Stimulated activated naive CD8-positive, alpha-beta T cell treated with anti-CD3 and anti-CD28 coated beads, Interleukin-15, Interleukin-2, amounts not matched to agents 100 ng/mL and 50 ng/mL, for 24 hours (primary cell): ENCODE measurements at regions not wholly inside any gene's neighbourhood (a gene's known extent, or its start where the extent isn't known, plus 50 kb on each side); places are given as distances from the start of the nearest gene placed in this dataset.

Experiments
- H3K27ac Mint-ChIP-seq: one replicate; pipeline ENCODE4 v1.8.0; 2021; ENCODE audit warnings: mild to moderate bottlenecking, mixed read lengths
- H3K27me3 Mint-ChIP-seq: one replicate; pipeline ENCODE4 v1.8.0; 2021; ENCODE audit warnings: mixed read lengths
- H3K36me3 Mint-ChIP-seq: one replicate; pipeline ENCODE4 v1.8.0; 2021; ENCODE audit warnings: low read depth, mixed read lengths
- H3K4me1 Mint-ChIP-seq: one replicate; pipeline ENCODE4 v1.8.0; 2021; ENCODE audit warnings: low read depth, mixed read lengths
- H3K4me3 Mint-ChIP-seq: one replicate; pipeline ENCODE4 v1.8.0; 2021; ENCODE audit warnings: mild to moderate bottlenecking, mixed read lengths
- H3K9me3 Mint-ChIP-seq: one replicate; pipeline ENCODE4 v1.8.0; 2021; ENCODE audit warnings: mixed read lengths

DNA sequence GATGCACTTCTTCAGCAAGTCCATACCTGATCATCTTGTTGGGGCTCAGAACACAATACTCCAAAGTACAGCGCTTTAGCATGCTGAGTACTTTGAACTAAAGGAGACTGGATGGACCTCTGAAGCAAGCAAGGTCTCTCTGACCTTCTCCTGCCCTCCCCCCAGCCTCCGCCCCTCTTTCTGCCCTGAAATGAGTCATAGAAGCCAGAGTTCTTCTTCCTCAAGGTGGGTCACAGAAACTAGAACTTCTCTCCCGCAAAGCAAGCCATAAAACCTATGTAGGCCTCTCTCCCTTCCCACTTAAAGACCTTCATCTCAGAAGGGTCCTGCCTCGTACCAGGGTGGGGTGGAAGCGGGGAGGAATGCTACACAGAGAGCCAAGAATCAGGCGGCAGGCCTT, 230.5 kb upstream of the PROK2 start:
- H3K9me3 Mint-ChIP-seq, result no peaks in the 10 kb centered on the region
- H3K36me3 Mint-ChIP-seq, result no peaks in the 10 kb centered on the region
- no peak overlapping the region for H3K4me3 Mint-ChIP-seq
- no peak overlapping the region for H3K27ac Mint-ChIP-seq
- H3K27me3 Mint-ChIP-seq, result peaks cover 11% of the 10 kb centered on the region
- H3K4me1 Mint-ChIP-seq, result peaks cover 10% of the 10 kb centered on the region

GRCh38 chr3:72013084-72013483, 228.1 kb upstream of the PROK2 start:
- no peaks in the 10 kb centered on the region for H3K36me3 Mint-ChIP-seq
- peaks cover 11% of the 10 kb centered on the region for H3K27me3 Mint-ChIP-seq
- no peak overlapping the region for H3K27ac Mint-ChIP-seq
- no peaks in the 10 kb centered on the region for H3K9me3 Mint-ChIP-seq
- H3K4me1 Mint-ChIP-seq, result peaks cover under 1% of the 10 kb centered on the region
- H3K4me3 Mint-ChIP-seq, result no peak overlapping the region

DNA sequence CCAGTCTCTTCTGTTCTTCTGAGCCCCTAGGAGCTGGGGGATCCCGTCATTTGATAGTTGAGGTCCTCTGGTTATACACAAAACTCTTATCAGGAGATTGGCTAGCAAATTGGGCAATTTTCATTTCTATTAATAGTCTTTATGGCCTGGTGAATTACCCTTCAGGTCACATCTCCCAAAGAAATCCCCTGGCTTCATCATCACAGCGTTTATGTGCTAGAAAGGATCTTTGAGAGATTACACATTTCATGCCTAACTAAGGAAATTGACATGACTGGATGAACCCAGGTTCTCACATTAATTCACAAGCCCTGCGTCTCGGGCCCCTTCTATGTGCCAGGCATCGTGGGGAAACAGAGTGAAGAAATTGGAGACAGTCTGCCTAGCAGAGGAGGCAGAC, 227.4 kb upstream of the PROK2 start:
- Mint-ChIP-seq H3K4me3 (no peak overlapping the region), H3K27me3 (peaks cover 11% of the 10 kb centered on the region), H3K9me3 (no peaks in the 10 kb centered on the region)

GRCh38 chr3:72011485-72011884, 226.5 kb upstream of the PROK2 start:
- Mint-ChIP-seq H3K27me3 (peaks cover 8% of the 10 kb centered on the region), H3K4me1 (no peaks in the 10 kb centered on the region), H3K27ac (no peak overlapping the region), H3K36me3 (no peaks in the 10 kb centered on the region), H3K4me3 (no peak overlapping the region), H3K9me3 (no peaks in the 10 kb centered on the region)

More for the DNA sequence above, 227.4 kb upstream of the PROK2 start:
- Mint-ChIP-seq H3K4me1 (no peaks in the 10 kb centered on the region), H3K36me3 (no peaks in the 10 kb centered on the region), H3K27ac (no peak overlapping the region)

- Mint-ChIP-seq H3K9me3 (no peaks in the 10 kb centered on the region), H3K27me3 (peaks cover 8% of the 10 kb centered on the region), H3K36me3 (no peaks in the 10 kb centered on the region), H3K27ac (no peak overlapping the region), H3K4me3 (no peak overlapping the region), H3K4me1 (no peaks in the 10 kb centered on the region)
Measured at GRCh38 chr3:72009851-72010443, 225.0 kb upstream of the PROK2 start.

DNA sequence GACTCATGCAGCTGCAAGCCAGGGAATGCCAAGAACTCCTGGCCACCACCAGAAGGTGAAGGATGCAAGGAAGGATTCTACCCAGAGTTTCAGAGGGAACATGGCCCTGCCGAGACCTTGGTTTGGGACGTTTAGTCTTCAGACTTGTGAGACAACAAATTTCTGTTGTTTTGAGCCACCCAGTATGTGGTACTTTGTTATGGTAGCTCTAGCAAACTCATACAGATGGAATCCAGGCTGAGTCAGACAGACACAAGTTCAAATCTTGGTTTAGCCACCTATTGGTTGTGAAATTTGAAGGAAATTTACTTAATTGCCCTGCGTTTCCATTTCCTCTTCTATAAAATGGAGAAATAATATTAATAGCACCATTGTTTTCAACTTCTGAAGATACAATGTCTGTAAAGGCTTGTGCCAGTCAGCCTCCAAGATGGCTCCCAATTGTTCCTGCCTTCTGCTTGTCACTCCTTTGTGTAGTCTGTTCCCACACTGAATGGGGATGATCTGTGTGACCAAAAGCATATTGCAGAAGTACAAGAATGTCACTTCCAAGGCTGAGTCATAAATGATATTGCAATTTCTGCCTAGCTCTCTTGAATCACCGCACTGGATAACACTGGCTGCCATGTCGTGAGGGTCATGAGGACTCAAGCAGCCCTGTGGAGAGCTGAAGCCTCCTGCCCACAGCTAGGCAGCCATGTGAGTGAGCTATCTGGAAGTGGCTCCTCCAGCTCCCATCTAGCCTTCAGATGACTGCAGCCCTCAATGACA, 223.5 kb upstream of the PROK2 start:
- Mint-ChIP-seq H3K4me3 (no peak overlapping the region), H3K27ac (no peak overlapping the region), H3K4me1 (no peaks in the 10 kb centered on the region)

DNA sequence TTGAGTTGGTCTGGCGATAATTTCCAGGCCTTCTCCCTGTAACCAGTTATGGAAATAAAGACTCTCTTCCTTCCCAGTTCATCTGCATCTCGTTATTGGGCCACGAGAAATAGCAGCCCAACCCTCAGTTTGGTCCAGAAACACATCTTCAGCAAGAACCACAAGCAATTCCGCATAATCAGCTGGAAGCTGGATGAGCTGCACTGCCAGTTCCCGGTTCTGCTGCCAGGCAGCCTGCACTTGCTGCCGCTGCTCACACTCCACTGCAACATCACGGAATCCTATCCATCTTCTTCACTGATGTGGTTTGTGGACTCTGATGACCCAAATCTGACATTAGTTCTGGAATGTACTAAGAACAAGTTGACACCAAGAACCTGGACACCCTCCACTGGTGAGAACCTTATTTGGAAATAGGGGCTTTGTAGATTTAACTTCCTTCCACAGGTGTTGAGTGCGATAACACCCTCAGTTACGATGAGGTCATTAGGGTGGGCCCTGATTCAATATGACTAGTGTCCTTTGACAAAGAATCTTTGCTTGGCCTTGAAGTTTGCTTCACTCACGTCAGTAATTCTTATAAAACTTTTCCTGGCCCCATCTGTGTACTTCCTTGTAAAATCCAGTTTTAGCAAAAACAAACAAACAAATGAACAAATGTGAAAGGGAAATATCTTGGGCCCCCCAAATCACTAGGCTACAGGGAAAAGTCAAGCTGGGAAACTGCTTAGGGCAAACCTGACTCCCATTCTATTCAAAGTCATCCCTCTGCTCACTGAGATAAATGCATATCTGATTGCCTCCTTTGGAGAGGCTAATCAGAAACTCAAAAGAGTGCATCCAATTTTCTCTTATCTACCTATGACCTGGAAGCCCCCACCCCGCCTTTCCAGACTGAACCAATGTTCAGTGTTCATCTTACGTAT, 221.9 kb upstream of the PROK2 start:
- H3K27me3 Mint-ChIP-seq, result peaks cover 3% of the 10 kb centered on the region
- H3K4me3 Mint-ChIP-seq, result no peak overlapping the region
- H3K9me3 Mint-ChIP-seq, result no peaks in the 10 kb centered on the region
- no peak overlapping the region for H3K27ac Mint-ChIP-seq
- no peaks in the 10 kb centered on the region for H3K36me3 Mint-ChIP-seq
- no peaks in the 10 kb centered on the region for H3K4me1 Mint-ChIP-seq

More for the DNA sequence above, 223.5 kb upstream of the PROK2 start:
- H3K27me3 Mint-ChIP-seq, result peaks cover 8% of the 10 kb centered on the region
- H3K9me3 Mint-ChIP-seq, result no peaks in the 10 kb centered on the region
- H3K36me3 Mint-ChIP-seq, result no peaks in the 10 kb centered on the region

GRCh38 chr3:72004749-72005292, 219.9 kb upstream of the PROK2 start:
- H3K27me3 Mint-ChIP-seq, result peaks cover 3% of the 10 kb centered on the region

GRCh38 chr3:72003936-72004335, 219.0 kb upstream of the PROK2 start:
- Mint-ChIP-seq H3K36me3 (no peaks in the 10 kb centered on the region), H3K9me3 (no peaks in the 10 kb centered on the region), H3K4me3 (no peak overlapping the region), H3K27me3 (peaks cover 3% of the 10 kb centered on the region), H3K4me1 (peaks cover under 1% of the 10 kb centered on the region), H3K27ac (no peak overlapping the region)

More at GRCh38 chr3:72004749-72005292, 219.9 kb upstream of the PROK2 start:
- Mint-ChIP-seq H3K36me3 (no peaks in the 10 kb centered on the region), H3K9me3 (no peaks in the 10 kb centered on the region), H3K4me3 (no peak overlapping the region), H3K27ac (no peak overlapping the region), H3K4me1 (no peaks in the 10 kb centered on the region)

GRCh38 chr3:72001758-72002157, 216.8 kb upstream of the PROK2 start:
- Mint-ChIP-seq H3K27ac (no peak overlapping the region), H3K27me3 (peaks cover 13% of the 10 kb centered on the region), H3K4me3 (no peak overlapping the region), H3K36me3 (no peaks in the 10 kb centered on the region), H3K9me3 (no peaks in the 10 kb centered on the region), H3K4me1 (peaks cover 15% of the 10 kb centered on the region)

DNA sequence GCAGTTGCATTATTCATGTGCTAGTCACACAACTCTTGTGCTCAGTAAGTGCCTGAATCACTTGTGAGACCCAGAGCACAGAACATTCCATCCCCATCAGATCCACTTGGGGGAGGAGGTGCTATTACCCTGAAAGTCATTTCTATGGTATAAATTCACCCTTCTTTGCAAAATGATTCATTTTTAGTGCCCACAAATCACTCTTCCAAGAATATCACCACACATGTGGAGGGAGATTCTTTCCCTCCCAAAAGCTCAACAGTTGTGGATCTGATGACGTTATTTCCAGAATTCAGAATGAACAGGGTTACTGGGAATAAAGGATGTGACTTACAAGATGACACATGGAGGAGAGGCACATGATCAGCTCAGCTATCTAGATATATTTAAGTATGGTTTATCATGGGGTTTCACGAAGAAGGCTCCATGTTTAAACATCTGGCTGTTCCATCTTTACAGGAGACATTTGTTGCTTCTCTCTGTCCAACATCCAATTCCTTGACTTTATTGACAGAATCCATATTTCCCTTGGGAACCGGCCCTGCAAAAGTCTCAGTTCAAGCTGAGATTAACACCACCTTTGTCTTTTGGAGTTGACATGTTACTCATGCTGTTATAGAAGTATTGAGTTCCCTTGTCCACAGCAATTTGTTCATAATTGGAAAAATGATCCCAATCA, 214.2 kb upstream of the PROK2 start:
- no peaks in the 10 kb centered on the region for H3K9me3 Mint-ChIP-seq
- peak overlapping the region; percentile 29 for H3K27ac Mint-ChIP-seq
- H3K36me3 Mint-ChIP-seq, result no peaks in the 10 kb centered on the region
- peaks cover 15% of the 10 kb centered on the region for H3K4me1 Mint-ChIP-seq
- peaks cover 13% of the 10 kb centered on the region for H3K27me3 Mint-ChIP-seq
- no peak overlapping the region for H3K4me3 Mint-ChIP-seq

DNA sequence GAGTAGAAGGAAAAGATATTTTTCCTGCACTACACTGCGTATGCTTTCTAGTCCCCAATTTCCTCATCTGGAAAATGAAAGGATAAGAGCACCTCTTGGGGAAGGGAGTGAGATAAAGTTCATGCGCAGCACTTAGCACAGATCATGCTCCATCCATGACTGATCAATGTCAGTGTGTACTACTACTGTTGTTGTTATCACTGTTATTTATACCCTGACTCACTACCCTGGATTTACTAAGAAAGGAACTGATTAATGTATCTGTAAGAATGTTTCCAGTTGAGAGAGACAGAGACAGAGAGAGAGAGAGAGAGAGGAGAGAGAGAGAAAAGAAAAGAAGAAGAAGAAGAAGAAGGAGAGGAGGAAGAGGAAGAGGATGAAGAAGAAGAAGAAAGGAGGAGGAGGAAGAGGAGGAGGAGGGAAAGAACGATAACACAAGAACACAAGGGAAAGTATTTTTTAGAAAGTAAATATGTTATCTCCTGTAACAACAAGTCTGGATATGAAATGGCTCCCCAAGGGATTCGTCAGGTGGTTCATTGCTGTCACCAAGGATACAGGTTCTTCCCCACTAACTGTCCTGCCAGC, 212.2 kb upstream of the PROK2 start:
- H3K4me1 Mint-ChIP-seq, result peaks cover 18% of the 10 kb centered on the region
- H3K9me3 Mint-ChIP-seq, result peaks cover 4% of the 10 kb centered on the region
- H3K36me3 Mint-ChIP-seq, result no peaks in the 10 kb centered on the region
- peak overlapping the region; percentile 75 for H3K27ac Mint-ChIP-seq
- no peak overlapping the region for H3K4me3 Mint-ChIP-seq
- peaks cover 13% of the 10 kb centered on the region for H3K27me3 Mint-ChIP-seq

DNA sequence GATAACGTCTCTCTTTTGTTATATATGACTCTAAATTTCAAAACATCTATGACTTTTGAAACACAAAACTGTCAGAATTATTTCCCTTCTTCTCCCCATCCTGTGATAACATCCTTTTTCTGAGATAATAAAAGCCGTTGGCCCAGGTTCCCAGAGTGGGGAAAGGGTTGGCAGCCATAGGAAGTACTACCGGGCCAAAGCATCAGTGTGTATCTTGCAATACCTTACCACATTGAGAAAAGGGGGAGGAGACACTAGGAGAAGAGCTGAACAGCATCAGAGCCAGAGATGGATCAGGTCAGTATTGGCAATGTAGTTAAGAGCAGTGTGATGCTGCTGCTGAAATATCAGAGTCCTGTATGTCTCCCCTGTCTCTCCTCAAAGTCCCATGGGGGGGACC, 210.0 kb upstream of the PROK2 start:
- Mint-ChIP-seq H3K4me1 (peaks cover 18% of the 10 kb centered on the region), H3K4me3 (no peak overlapping the region), H3K27me3 (peaks cover 10% of the 10 kb centered on the region), H3K36me3 (no peaks in the 10 kb centered on the region), H3K9me3 (peaks cover 9% of the 10 kb centered on the region), H3K27ac (no peak overlapping the region)

- Mint-ChIP-seq H3K4me1 (peaks cover 18% of the 10 kb centered on the region), H3K27ac (no peak overlapping the region), H3K9me3 (peaks cover 9% of the 10 kb centered on the region), H3K36me3 (no peaks in the 10 kb centered on the region), H3K4me3 (no peak overlapping the region), H3K27me3 (peaks cover 10% of the 10 kb centered on the region)
Measured at GRCh38 chr3:71994203-71994602, 209.3 kb upstream of the PROK2 start.
